ENCODE measurements at regions not wholly inside any gene's neighbourhood (a gene's known extent, or its start where the extent isn't known, plus 50 kb on each side); places are given as distances from the start of the nearest gene placed in this dataset.
"Not testable (repeated sequence)": the region's sequence is repeated elsewhere in the genome, so short reads cannot be mapped to it uniquely, and the experiment has no call there.

DNA sequence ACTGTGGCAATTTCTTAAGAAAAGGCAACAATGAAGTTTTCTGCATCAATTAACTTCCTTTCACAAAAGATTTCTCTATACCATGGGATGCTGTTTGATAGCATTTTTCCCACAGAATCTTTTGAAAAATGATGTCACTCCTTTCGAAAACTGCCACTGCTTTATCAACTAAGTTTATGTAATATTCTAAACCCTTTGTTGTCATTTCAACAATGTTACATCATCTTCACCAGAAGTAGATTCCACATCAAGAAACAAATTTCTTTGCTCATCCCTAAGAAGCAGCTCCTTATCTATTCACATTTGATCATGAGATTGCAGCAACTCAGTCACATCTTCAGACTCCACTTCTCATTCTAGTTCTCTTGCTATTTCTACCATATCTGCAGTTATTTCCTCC, 116.1 kb upstream of the KCND3 start:
- DNase-seq = no peak

GRCh38 chr1:112110031-112110430, 120.6 kb upstream of the KCND3 start:
- DNase-seq = no peak

GRCh38 chr1:112111734-112112133, 122.3 kb upstream of the KCND3 start:
- no peak for DNase-seq

- no peak for DNase-seq
Observed at GRCh38 chr1:112114540-112114939, 125.1 kb upstream of the KCND3 start.

- DNase-seq = no peak
Observed at GRCh38 chr1:112126598-112126997, 137.1 kb upstream of the KCND3 start.

DNA sequence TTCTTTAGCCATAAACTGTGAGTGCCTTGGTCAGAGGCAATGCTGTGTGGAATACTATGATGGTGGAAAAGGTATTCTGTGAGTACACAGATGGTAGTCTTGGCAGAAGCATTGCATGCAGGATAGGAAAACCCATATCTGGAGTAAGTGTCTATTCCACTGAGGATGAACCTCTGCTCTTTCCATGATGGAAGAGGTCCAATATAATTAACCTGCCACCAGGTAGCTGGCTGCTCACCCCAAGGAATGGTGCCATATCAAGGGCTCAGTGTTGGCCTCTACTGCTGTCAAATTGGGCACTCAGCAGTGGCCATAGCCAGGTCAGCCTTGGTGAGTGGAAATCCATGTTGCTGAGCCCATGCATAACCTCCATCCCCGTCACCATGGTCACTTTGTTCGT, 138.1 kb upstream of the KCND3 start:
- DNase-seq = not testable (repeated sequence)

GRCh38 chr1:112133487-112133886, 144.0 kb upstream of the KCND3 start:
- DNase-seq = no peak

GRCh38 chr1:112140743-112141142, 151.3 kb upstream of the KCND3 start:
- DNase-seq = no peak

GRCh38 chr1:112141301-112141700, 151.8 kb upstream of the KCND3 start:
- no peak for DNase-seq

GRCh38 chr1:112141923-112142322, 152.5 kb upstream of the KCND3 start:
- no peak for DNase-seq

GRCh38 chr1:112143871-112144441, 154.5 kb upstream of the KCND3 start:
- DNase-seq = no peak

GRCh38 chr1:112144733-112145426, 155.4 kb upstream of the KCND3 start:
- DNase-seq = no peak

DNA sequence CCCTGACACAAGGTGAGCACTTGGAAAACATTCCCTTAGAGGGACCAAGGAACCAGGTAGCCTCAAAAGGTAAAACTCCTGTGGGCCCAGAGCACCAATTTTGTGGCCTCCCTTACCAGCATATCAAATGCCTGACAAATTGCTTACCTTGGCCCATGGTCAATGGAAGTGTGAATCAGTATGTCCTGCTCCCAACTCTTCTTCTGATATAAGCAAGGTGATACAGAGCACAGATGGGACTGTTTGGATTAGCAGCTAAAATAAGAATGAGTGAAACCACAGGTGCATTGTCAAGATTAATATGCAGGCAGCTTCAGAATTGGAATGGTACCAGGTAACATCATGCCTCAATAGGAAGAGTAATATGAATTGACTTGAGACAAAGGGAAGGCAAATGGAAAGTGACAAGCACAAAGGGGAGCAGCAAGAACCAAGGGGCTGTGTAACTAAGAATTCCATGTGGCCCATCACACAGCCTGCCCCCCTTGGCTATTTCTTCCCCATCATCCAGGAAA, 156.8 kb upstream of the KCND3 start:
- DNase-seq = no peak

DNA sequence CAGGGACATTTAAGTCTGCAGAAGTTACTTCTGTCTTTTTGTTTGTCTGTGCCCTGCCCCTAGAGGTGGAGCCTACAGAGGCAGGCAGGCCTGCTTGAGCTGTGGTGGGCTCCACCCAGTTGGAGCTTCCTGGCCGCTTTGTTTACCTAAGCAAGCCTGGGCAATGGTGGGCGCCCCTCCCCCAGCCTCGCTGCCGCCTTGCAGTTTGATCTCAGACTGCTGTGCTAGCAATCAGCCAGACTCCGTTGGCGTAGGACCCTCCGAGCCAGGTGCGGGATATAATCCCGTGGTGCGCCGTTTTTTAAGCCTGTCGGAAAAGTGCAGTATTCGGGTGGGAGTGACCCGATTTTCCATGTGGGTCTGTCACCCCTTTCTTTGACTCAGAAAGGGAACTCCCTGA, 170.7 kb upstream of the KCND3 start:
- DNase-seq = not testable (repeated sequence)

DNA sequence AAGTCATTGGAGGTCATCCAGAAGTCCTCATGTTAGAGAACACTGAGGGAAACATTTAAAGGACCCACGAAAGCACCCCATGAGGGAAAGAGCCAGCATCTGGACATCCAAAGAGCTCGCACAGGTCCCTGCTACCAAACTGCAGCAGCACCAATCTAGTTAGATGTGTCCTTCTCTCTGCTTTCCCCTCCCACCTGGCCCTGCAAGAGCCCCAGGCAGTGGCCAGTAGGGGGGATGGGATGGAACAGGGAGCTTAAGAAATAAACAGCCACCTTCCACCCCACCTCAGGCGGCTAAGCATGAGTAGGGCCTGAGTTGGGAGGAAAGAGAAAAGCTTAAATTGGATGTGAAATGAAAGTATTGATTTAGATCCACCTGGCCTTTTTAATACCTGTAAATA, 175.9 kb upstream of the KCND3 start:
- DNase-seq = no peak

DNA sequence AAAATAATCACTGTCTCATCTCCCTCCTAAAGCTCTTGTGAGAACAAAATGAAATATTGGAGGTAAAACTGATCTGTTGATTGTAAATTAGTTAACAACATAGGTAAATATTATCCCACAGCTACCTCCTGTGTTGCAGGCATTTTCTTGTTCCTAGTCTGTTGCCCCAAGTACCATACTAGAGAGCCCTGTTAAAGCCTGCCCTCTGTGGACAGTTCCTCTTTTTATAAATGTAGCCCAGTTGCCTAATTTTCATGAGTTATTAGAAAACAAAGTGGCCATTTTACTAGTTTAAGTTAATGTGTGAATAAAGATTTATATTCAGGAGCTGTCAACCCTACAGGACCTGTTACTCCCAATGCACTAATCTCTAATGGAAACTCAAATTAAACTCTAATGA, 180.0 kb upstream of the KCND3 start:
- no peak for DNase-seq

GRCh38 chr1:112172294-112172882, 182.9 kb upstream of the KCND3 start:
- no peak for DNase-seq

DNA sequence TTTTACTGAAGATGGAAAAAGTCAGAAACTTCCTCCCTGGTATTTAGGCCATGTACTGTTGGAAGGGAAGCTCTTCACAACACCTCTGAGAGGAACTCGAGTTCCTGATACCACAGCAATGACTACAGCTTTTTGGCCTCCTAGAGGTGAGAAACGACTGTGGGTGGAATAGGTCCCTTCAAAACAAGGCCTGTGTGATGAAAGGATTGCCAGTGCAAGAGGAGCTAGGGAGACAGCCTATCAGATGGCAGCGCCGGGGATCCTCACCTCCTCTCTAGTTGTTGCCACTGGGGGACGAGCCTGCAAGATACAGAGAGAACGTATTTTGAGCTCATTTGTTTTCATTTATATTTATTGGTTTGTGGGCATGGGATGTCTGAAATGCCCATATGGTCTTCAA, 187.8 kb upstream of the KCND3 start:
- no peak for DNase-seq

GRCh38 chr1:112188611-112189010, 199.1 kb upstream of the KCND3 start:
- no peak for DNase-seq

GRCh38 chr1:112196008-112196588, 199.9 kb upstream of the CTTNBP2NL start:
- DNase-seq = no peak

DNA sequence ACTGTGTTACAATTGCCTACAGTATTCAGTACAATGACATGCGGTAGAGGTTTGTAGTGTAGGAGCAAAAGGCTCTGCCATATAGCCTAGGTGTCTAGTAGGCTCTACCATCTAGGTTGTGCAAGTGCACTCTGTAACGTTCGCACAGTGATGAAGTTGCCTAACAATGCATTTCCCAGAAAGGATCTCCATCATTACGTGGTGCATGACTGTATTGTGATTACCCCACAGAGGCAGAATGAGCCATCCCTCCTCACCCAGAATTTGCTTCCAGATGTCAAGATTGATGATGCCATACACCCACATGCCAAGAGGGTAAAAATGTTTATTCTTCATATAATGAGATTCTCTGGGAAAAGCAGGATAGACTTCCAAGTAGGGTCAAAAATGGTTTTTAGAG, 199.3 kb upstream of the CTTNBP2NL start:
- DNase-seq = no peak

- no peak for DNase-seq
Observed at GRCh38 chr1:112209493-112209892, 186.5 kb upstream of the CTTNBP2NL start.

GRCh38 chr1:112219267-112219666, 176.7 kb upstream of the CTTNBP2NL start:
- no peak for DNase-seq

DNA sequence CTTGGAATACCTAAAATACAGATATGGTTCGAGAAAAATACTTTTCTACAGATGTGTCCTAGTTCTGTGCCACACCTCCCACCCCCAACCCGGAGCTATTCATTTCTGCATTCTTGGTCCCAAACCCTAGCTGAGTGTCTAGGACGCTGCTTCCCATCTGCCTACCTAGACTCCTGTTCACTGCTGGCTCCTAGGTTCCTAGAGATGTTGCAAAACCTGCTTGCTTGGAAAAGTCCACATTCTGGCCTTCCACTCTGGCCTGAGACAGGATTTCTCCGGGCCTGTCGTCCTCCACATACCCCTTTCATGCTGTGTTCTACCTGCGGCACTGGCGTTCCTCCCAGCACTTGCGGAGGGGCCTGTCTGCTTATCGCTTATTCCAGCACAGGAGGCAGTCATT, 165.8 kb upstream of the CTTNBP2NL start:
- no peak for DNase-seq

Data from CD4-positive, alpha-beta T cell treated with Interleukin-17A for 1 hour (primary cell).